Midbrain (tissue), 1 donor: ENCODE measurements at regions not wholly inside any gene's neighbourhood (a gene's known extent, or its start where the extent isn't known, plus 50 kb on each side); places are given as distances from the start of the nearest gene placed in this dataset.
"Not testable (repeated sequence)": the region's sequence is repeated elsewhere in the genome, so short reads cannot be mapped to it uniquely, and the experiment has no call there.

Experiments
- DNase-seq: peaks from one replicate; lab custom pipeline; 2025; lab: John Stamatoyannopoulos, UW

GRCh38 chr12:47307680-47308399 lies 228.1 kb upstream of the AMIGO2 start:
- no peak for DNase-seq

GRCh38 chr12:47306773-47307679 lies 227.3 kb upstream of the AMIGO2 start:
- DNase-seq = not testable (repeated sequence)

DNA sequence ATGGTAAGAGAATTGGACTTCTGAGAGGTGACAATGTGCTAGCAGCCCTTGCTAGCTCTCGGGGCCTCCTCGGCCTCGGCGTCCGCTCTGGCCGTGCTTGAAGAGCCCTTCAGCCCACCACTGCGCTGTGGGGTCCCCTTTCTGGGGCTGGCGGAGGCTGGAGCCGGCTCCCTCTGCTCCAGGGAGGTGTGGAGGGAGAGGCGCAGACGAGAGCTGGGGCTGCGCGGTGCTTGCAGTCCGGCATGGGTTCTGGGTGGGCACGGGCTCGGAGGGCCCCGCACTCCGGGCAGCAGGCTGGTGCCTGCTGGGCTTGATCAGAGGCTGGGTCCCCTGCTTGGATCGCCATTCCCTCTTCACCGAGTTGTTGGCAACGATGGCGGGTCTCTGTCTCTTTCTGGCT lies 226.4 kb upstream of the AMIGO2 start:
- no peak for DNase-seq

GRCh38 chr12:47305464-47305863 lies 225.7 kb upstream of the AMIGO2 start:
- DNase-seq = no peak

- no peak for DNase-seq
Measured at GRCh38 chr12:47303995-47304560, 224.3 kb upstream of the AMIGO2 start.

GRCh38 chr12:47303207-47303606 lies 223.4 kb upstream of the AMIGO2 start:
- no peak for DNase-seq

GRCh38 chr12:47302111-47302671 lies 222.4 kb upstream of the AMIGO2 start:
- no peak for DNase-seq

- no peak for DNase-seq
Measured at GRCh38 chr12:47299586-47299985, 219.8 kb upstream of the AMIGO2 start.

- DNase-seq = no peak
Measured at GRCh38 chr12:47297993-47298392, 218.2 kb upstream of the AMIGO2 start.

GRCh38 chr12:47296828-47297227 lies 217.1 kb upstream of the AMIGO2 start:
- DNase-seq = no peak

DNA sequence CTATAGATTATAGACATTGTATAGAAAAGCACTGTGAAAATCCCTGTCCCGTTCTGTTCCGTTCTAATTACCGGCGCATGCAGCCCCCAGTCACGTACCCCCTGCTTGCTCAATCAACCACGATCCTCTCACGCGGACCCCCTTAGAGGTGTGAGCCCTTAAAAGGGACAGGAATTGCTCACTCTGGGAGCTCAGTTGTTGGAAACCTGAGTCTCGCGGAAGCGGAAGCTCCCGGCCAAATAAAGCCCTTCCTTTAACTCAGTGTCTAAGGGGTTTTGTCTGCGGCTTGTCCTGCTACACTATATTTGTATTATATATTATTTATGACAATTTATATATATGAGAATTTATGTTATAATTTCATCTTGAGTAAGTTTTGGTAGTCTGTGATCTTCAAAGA lies 213.6 kb upstream of the AMIGO2 start:
- no peak for DNase-seq

GRCh38 chr12:47286676-47287075 lies 206.9 kb upstream of the AMIGO2 start:
- DNase-seq = no peak
